IMR-90 (cell line): ENCODE measurements at regions not wholly inside any gene's neighbourhood (a gene's known extent, or its start where the extent isn't known, plus 50 kb on each side); places are given as distances from the start of the nearest gene placed in this dataset.

Experiments used
- ATAC-seq: fragments of 200-7000 bp; cut with Tn5 transposase; 2 replicates; pipeline ENCODE4 v1.9.1; 2020; ENCODE audit warnings: low read depth, mild to moderate bottlenecking, moderate library complexity
- BruUV-seq: library from RNA; stranded (reverse); fragments of 400-500 nt; replicated peaks from 2 replicates; lab custom pipeline; 2021; lab: Mats Ljungman, UMichigan
- CTCF ChIA-PET: fragments of 300-600 bp; formaldehyde crosslinking; extraction: SDS; loops from one replicate; lab custom pipeline; 2021; ENCODE audit warnings: antibody characterized with exemption; lab: Yijun Ruan, JAX
- POLR2A ChIA-PET: fragments of 300-600 bp; sonication (Branson Sonifier 250); formaldehyde crosslinking; loops from one replicate; lab custom pipeline; 2022; ENCODE audit warnings: antibody characterized with exemption; ENCODE audit not compliant: unreplicated experiment; lab: Charles Lee
- DNase-seq: peaks from one replicate; pipeline ENCODE4 v3.0.0; 2013
- H2AFZ ChIP-seq: replicated peaks from 2 replicates; pipeline ENCODE3; 2013; ENCODE audit warnings: low read length, mild to moderate bottlenecking; ENCODE audit not compliant: poor library complexity
- H2AK5ac ChIP-seq: 2 replicates; pipeline ENCODE4 v1.6.1; 2013; ENCODE audit warnings: low read depth, low read length, inconsistent platforms
- H2AK9ac ChIP-seq: replicated peaks from 2 replicates; pipeline ENCODE3; 2013; ENCODE audit warnings: mild to moderate bottlenecking, low read depth, low read length, moderate library complexity; ENCODE audit not compliant: poor library complexity
- H2BK120ac ChIP-seq: 2 replicates; pipeline ENCODE4 v1.6.1; 2013; ENCODE audit warnings: low read depth, low read length, inconsistent platforms
- H2BK15ac ChIP-seq: 3 replicates; pipeline ENCODE4 v1.6.1; 2013; ENCODE audit warnings: low read depth, low read length, inconsistent platforms
- H2BK20ac ChIP-seq: 2 replicates; pipeline ENCODE4 v1.6.1; 2013; ENCODE audit warnings: low read depth, mild to moderate bottlenecking, inconsistent platforms, low read length, moderate library complexity
- H2BK5ac ChIP-seq: 2 replicates; pipeline ENCODE4 v1.6.1; 2013; ENCODE audit warnings: mild to moderate bottlenecking, low read depth, low read length, inconsistent platforms; ENCODE audit not compliant: poor library complexity, severe bottlenecking
- H3K14ac ChIP-seq: replicated peaks from 2 replicates; pipeline ENCODE4 v1.6.1; 2013; ENCODE audit warnings: low read depth, low read length, inconsistent platforms
- H3K18ac ChIP-seq: 2 replicates; pipeline ENCODE4 v1.6.1; 2013; ENCODE audit warnings: low read depth, low read length, control low read depth
- H3K23ac ChIP-seq: 2 replicates; pipeline ENCODE4 v1.6.1; 2013; ENCODE audit warnings: low read depth, low read length, inconsistent platforms
- H3K27ac ChIP-seq: 2 replicates; pipeline ENCODE4 v1.5.1; 2013; ENCODE audit warnings: mild to moderate bottlenecking, control low read depth, low read length; ENCODE audit not compliant: insufficient read depth
- H3K27me3 ChIP-seq: 2 replicates; pipeline ENCODE4 v1.6.1; 2013; ENCODE audit warnings: low read length; ENCODE audit not compliant: control insufficient read depth, insufficient read depth
- H3K36me3 ChIP-seq: 2 replicates; pipeline ENCODE4 v1.6.1; 2013; ENCODE audit warnings: low read length, mixed read lengths; ENCODE audit not compliant: control insufficient read depth, insufficient read depth
- H3K4ac ChIP-seq: 2 replicates; pipeline ENCODE4 v1.6.1; 2013; ENCODE audit warnings: low read depth, low read length, inconsistent platforms
- H3K4me1 ChIP-seq: 2 replicates; pipeline ENCODE4 v1.6.1; 2013; ENCODE audit warnings: low read length, mixed read lengths; ENCODE audit not compliant: control insufficient read depth, insufficient read depth
- H3K4me2 ChIP-seq: 2 replicates; pipeline ENCODE4 v1.6.1; 2013; ENCODE audit warnings: low read depth, mild to moderate bottlenecking, control low read depth, low read length, moderate library complexity
- H3K4me3 ChIP-seq: 2 replicates; pipeline ENCODE4 v1.5.1; 2013; ENCODE audit warnings: low read depth, mild to moderate bottlenecking, control low read depth, low read length, moderate library complexity; ENCODE audit not compliant: insufficient read depth
- H3K56ac ChIP-seq: 2 replicates; pipeline ENCODE4 v1.6.1; 2013; ENCODE audit warnings: low read length, inconsistent platforms; ENCODE audit not compliant: insufficient read depth; ENCODE audit errors: extremely low read depth
- H3K79me1 ChIP-seq, 2 experiments: 2 replicates each; pipeline ENCODE4 v1.6.1; 2013; ENCODE audit warnings: low read length in 2 of 2, inconsistent platforms in 1 of 2, low read depth in 1 of 2
- H3K9ac ChIP-seq: 2 replicates; pipeline ENCODE4 v1.6.1; 2013; ENCODE audit warnings: low read depth, low read length, control low read depth
- H3K9me1 ChIP-seq: 2 replicates; pipeline ENCODE4 v1.6.1; 2013; ENCODE audit warnings: low read length, inconsistent platforms; ENCODE audit not compliant: insufficient read depth
- H3K9me3 ChIP-seq: 2 replicates; pipeline ENCODE4 v1.6.1; 2013; ENCODE audit warnings: low read length; ENCODE audit not compliant: control insufficient read depth, insufficient read depth
- H4K20me1 ChIP-seq: 2 replicates; pipeline ENCODE4 v1.6.1; 2013; ENCODE audit warnings: low read length, inconsistent platforms; ENCODE audit not compliant: insufficient read depth
- H4K5ac ChIP-seq: 2 replicates; pipeline ENCODE4 v1.6.1; 2013; ENCODE audit warnings: mild to moderate bottlenecking, low read depth, low read length, control low read depth
- H4K8ac ChIP-seq, 2 experiments: 2 replicates each; pipeline ENCODE4 v1.6.1; 2013; ENCODE audit warnings: low read depth in 2 of 2, low read length in 2 of 2, control low read depth in 1 of 2, inconsistent platforms in 1 of 2
- H4K91ac ChIP-seq: 2 replicates; pipeline ENCODE4 v1.6.1; 2013; ENCODE audit warnings: low read depth, low read length, inconsistent platforms; ENCODE audit not compliant: insufficient read depth
- BHLHE40 ChIP-seq: fragments of 150-350 bp; IDR thresholded peaks from 2 replicates; pipeline ENCODE4 v1.6.1; 2016; ENCODE audit warnings: mild to moderate bottlenecking, low read depth, low read length
- CEBPB ChIP-seq: IDR thresholded peaks from 2 replicates; pipeline ENCODE4 v1.6.1; 2012; ENCODE audit warnings: low read depth, low read length, improper control_type of control experiment
- CHD1 ChIP-seq: IDR thresholded peaks from 2 replicates; pipeline ENCODE4 v1.6.1; 2012; ENCODE audit warnings: low read depth, low read length, improper control_type of control experiment
- FOS ChIP-seq: fragments of 150-350 bp; IDR thresholded peaks from 2 replicates; pipeline ENCODE4 v1.6.1; 2016; ENCODE audit warnings: low read depth, low read length
- MAFK ChIP-seq: IDR thresholded peaks from 2 replicates; pipeline ENCODE4 v1.6.1; 2012; ENCODE audit warnings: low read depth, low read length, improper control_type of control experiment
- MAZ ChIP-seq: IDR thresholded peaks from 2 replicates; pipeline ENCODE4 v1.6.1; 2012; ENCODE audit warnings: low read depth, mild to moderate bottlenecking, low read length, improper control_type of control experiment, moderate library complexity, borderline replicate concordance
- MXI1 ChIP-seq: IDR thresholded peaks from 2 replicates; pipeline ENCODE4 v1.6.1; 2012; ENCODE audit warnings: low read depth, mild to moderate bottlenecking, low read length, moderate library complexity, borderline replicate concordance
- NFE2L2 ChIP-seq: fragments of 150-350 bp; IDR thresholded peaks from 2 replicates; pipeline ENCODE4 v1.6.1; 2016; ENCODE audit warnings: low read depth, mild to moderate bottlenecking, low read length
- POLR2A ChIP-seq: IDR thresholded peaks from 2 replicates; pipeline ENCODE4 v1.6.1; 2012; ENCODE audit warnings: mild to moderate bottlenecking, low read depth, low read length
- RAD21 ChIP-seq: IDR thresholded peaks from 2 replicates; pipeline ENCODE4 v1.6.1; 2012; ENCODE audit warnings: low read length, improper control_type of control experiment
- RCOR1 ChIP-seq: IDR thresholded peaks from 2 replicates; pipeline ENCODE4 v1.6.1; 2012; ENCODE audit warnings: mild to moderate bottlenecking, low read length, improper control_type of control experiment; ENCODE audit not compliant: insufficient replicate concordance
- RFX5 ChIP-seq: IDR thresholded peaks from 2 replicates; pipeline ENCODE4 v1.8.0; 2012; ENCODE audit warnings: low read depth, mild to moderate bottlenecking, low read length, moderate library complexity
- SMC3 ChIP-seq: fragments of 150-350 bp; IDR thresholded peaks from 2 replicates; pipeline ENCODE4 v1.6.1; 2016; ENCODE audit warnings: low read depth, mild to moderate bottlenecking, antibody characterized with exemption, low read length, moderate library complexity
- WGBS, 2 experiments: methylation state at CpG; one replicate each; pipeline versions ENCODE4 v1.1.5 to v1.1.7; 2013; ENCODE audit warnings: missing lambda C conversion rate in 2 of 2; ENCODE audit not compliant: insufficient read length in 1 of 2; ENCODE audit errors: extremely low coverage in 2 of 2; 5-methylcytosine and 5-hydroxymethylcytosine counted together
- dilution Hi-C: fragments of 300-500 bp; cut with HindIII; formaldehyde crosslinking; loops from one replicate; pipeline ENCODE4 v1.14.3; 2018; ENCODE audit warnings: low sequenced_read_pairs; ENCODE audit not compliant: unreplicated experiment
- in situ Hi-C: fragments of 300-500 bp; cut with MboI; formaldehyde crosslinking; loops from 3 replicates; pipeline ENCODE4 v1.14.3; 2019; ENCODE audit warnings: low sequenced_read_pairs, inconsistent platforms, mixed read lengths
- intact Hi-C: fragments of 100-400 bp; cut with micrococcal nuclease; formaldehyde crosslinking; loops from 2 replicates; pipeline ENCODE4 v1.10.0; 2022
- TF ChIP-seq, protein P1 (sequence below): fragments of 150-350 bp; IDR thresholded peaks from 2 replicates; pipeline ENCODE4 v1.6.1; 2017; ENCODE audit warnings: mild to moderate bottlenecking, antibody characterized with exemption, low read length, low read depth
- TF ChIP-seq, protein P2 (sequence below): conservative IDR thresholded peaks from 2 replicates; pipeline ENCODE4 v1.5.1; 2012; ENCODE audit warnings: mild to moderate bottlenecking, low read depth, low read length, improper control_type of control experiment
- TF ChIP-seq, protein P3 (sequence below): fragments of 150-350 bp; IDR thresholded peaks from 2 replicates; pipeline ENCODE4 v1.6.1; 2016; ENCODE audit warnings: low read depth, mild to moderate bottlenecking, low read length, moderate library complexity, borderline replicate concordance

DNA sequence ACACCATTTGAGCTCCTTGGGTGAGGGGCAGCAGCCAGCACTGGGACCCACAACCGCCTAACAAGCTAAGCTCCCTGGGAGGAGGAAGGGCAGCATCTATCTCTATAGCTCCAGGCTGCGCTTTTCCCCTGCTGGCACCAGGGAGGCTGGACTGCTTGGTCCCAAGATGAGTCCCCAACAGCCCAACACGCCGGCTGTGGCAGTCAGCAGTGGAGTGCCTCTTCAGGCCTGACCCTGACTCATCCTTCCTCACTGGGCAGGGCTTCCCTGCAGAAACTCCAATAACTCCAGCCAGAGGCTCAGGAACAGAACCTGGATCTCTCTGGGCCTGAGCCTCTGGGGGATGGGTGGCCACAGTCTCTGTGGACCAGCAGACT is 113.7 kb upstream of the ADAMTS16 start:
- no peak overlapping the region for H3K4me2 ChIP-seq
- H3K23ac ChIP-seq: no peak overlapping the region
- in situ Hi-C loops: no loop called here
- H3K27me3 ChIP-seq: no peaks in the 10 kb centered on the region
- TF ChIP-seq NFE2L2 (no peak), FOS (no peak), MXI1 (no peak), POLR2A (no peak), RFX5 (no peak), RAD21 (no peak), RCOR1 (no peak), SMC3 (no peak), MAZ (no peak), CEBPB (no peak), MAFK (no peak), CHD1 (no peak), BHLHE40 (no peak)
- TF ChIP-seq, protein P1, sequence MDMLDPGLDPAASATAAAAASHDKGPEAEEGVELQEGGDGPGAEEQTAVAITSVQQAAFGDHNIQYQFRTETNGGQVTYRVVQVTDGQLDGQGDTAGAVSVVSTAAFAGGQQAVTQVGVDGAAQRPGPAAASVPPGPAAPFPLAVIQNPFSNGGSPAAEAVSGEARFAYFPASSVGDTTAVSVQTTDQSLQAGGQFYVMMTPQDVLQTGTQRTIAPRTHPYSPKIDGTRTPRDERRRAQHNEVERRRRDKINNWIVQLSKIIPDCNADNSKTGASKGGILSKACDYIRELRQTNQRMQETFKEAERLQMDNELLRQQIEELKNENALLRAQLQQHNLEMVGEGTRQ: no peak
- TF ChIP-seq, protein P2, sequence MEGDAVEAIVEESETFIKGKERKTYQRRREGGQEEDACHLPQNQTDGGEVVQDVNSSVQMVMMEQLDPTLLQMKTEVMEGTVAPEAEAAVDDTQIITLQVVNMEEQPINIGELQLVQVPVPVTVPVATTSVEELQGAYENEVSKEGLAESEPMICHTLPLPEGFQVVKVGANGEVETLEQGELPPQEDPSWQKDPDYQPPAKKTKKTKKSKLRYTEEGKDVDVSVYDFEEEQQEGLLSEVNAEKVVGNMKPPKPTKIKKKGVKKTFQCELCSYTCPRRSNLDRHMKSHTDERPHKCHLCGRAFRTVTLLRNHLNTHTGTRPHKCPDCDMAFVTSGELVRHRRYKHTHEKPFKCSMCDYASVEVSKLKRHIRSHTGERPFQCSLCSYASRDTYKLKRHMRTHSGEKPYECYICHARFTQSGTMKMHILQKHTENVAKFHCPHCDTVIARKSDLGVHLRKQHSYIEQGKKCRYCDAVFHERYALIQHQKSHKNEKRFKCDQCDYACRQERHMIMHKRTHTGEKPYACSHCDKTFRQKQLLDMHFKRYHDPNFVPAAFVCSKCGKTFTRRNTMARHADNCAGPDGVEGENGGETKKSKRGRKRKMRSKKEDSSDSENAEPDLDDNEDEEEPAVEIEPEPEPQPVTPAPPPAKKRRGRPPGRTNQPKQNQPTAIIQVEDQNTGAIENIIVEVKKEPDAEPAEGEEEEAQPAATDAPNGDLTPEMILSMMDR: no peak
- TF ChIP-seq, protein P3, sequence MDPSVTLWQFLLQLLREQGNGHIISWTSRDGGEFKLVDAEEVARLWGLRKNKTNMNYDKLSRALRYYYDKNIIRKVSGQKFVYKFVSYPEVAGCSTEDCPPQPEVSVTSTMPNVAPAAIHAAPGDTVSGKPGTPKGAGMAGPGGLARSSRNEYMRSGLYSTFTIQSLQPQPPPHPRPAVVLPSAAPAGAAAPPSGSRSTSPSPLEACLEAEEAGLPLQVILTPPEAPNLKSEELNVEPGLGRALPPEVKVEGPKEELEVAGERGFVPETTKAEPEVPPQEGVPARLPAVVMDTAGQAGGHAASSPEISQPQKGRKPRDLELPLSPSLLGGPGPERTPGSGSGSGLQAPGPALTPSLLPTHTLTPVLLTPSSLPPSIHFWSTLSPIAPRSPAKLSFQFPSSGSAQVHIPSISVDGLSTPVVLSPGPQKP: no peak
- no peak overlapping the region for H3K14ac ChIP-seq
- POLR2A ChIA-PET: no interaction called here
- H2AFZ ChIP-seq: no peak overlapping the region
- H2BK15ac ChIP-seq: no peak overlapping the region
- H3K27ac ChIP-seq: no peak overlapping the region
- no CpG with 5 or more reads among the region's 4 CpGs for WGBS, 2 experiments
- no peak overlapping the region for H2BK20ac ChIP-seq
- BruUV-seq: no TSS peak
- dilution Hi-C loops: no loop called here
- H3K56ac ChIP-seq: no peak overlapping the region
- CTCF ChIA-PET: no interaction called here
- H3K79me1 ChIP-seq: no peaks in the 10 kb centered on the region
- no peak for ATAC-seq
- no peak overlapping the region for H2BK5ac ChIP-seq
- H4K5ac ChIP-seq: no peak overlapping the region
- intact Hi-C loops: no loop called here
- no peak overlapping the region for H2BK120ac ChIP-seq
- no peak overlapping the region for H3K4ac ChIP-seq
- H4K20me1 ChIP-seq: no peaks in the 10 kb centered on the region
- H3K9me3 ChIP-seq: peaks cover 17% of the 10 kb centered on the region
- H3K36me3 ChIP-seq: no peaks in the 10 kb centered on the region
- no peak overlapping the region for H4K8ac ChIP-seq
- H3K9me1 ChIP-seq: no peaks in the 10 kb centered on the region
- no peaks in the 10 kb centered on the region for H3K4me1 ChIP-seq
- no peak overlapping the region for H3K18ac ChIP-seq
- H2AK5ac ChIP-seq: no peak overlapping the region
- H3K4me3 ChIP-seq: no peak overlapping the region
- no peak overlapping the region for H2AK9ac ChIP-seq
- no peak for DNase-seq
- no peak overlapping the region for H3K9ac ChIP-seq
- no peak overlapping the region for H4K91ac ChIP-seq
